ENCODE measurements at regions not wholly inside any gene's neighbourhood (a gene's known extent, or its start where the extent isn't known, plus 50 kb on each side); places are given as distances from the start of the nearest gene placed in this dataset.

DNA sequence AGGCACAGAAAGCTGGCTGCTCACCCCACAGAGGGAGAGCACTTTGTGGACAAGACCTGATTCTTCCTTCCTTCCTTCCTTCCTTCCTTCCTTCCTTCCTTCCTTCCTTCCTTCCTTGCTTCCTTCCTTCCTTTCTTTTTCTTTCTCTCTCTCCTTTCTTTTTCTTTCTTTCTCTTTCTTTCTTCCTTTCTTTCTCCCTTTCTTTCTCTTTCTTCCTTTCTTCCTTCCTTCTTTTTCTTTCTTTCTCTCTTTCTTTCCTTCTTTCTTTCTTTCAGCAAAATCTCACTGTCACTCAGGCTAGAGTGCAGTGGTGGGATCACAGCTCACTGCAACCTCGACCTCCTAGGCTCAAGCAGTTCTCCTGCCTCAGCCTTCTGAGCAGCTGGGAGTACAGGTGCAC, 263.9 kb downstream of the UQCRFS1 start:
- H3K4me3 ChIP-seq (replicated peaks; ENCODE audit: insufficient read depth, low read length), result no peak overlapping the region
- no peak overlapping the region for H3K27ac ChIP-seq (replicated peaks)
- H3K27me3 ChIP-seq (ENCODE audit: insufficient read depth, poor library complexity, severe bottlenecking), result no peaks in the 10 kb centered on the region
- TF ChIP-seq SPI1 (IDR thresholded peaks at IDR 0.05; ENCODE audit: borderline replicate concordance, low read depth), result no peak
- TF ChIP-seq, protein P1, sequence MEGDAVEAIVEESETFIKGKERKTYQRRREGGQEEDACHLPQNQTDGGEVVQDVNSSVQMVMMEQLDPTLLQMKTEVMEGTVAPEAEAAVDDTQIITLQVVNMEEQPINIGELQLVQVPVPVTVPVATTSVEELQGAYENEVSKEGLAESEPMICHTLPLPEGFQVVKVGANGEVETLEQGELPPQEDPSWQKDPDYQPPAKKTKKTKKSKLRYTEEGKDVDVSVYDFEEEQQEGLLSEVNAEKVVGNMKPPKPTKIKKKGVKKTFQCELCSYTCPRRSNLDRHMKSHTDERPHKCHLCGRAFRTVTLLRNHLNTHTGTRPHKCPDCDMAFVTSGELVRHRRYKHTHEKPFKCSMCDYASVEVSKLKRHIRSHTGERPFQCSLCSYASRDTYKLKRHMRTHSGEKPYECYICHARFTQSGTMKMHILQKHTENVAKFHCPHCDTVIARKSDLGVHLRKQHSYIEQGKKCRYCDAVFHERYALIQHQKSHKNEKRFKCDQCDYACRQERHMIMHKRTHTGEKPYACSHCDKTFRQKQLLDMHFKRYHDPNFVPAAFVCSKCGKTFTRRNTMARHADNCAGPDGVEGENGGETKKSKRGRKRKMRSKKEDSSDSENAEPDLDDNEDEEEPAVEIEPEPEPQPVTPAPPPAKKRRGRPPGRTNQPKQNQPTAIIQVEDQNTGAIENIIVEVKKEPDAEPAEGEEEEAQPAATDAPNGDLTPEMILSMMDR (IDR thresholded peaks at IDR 0.05; ENCODE audit: insufficient read depth, low read length), result no peak
- no peak for TF ChIP-seq GABPA (IDR thresholded peaks at IDR 0.05; ENCODE audit: low read depth)
- TF ChIP-seq, protein P2, sequence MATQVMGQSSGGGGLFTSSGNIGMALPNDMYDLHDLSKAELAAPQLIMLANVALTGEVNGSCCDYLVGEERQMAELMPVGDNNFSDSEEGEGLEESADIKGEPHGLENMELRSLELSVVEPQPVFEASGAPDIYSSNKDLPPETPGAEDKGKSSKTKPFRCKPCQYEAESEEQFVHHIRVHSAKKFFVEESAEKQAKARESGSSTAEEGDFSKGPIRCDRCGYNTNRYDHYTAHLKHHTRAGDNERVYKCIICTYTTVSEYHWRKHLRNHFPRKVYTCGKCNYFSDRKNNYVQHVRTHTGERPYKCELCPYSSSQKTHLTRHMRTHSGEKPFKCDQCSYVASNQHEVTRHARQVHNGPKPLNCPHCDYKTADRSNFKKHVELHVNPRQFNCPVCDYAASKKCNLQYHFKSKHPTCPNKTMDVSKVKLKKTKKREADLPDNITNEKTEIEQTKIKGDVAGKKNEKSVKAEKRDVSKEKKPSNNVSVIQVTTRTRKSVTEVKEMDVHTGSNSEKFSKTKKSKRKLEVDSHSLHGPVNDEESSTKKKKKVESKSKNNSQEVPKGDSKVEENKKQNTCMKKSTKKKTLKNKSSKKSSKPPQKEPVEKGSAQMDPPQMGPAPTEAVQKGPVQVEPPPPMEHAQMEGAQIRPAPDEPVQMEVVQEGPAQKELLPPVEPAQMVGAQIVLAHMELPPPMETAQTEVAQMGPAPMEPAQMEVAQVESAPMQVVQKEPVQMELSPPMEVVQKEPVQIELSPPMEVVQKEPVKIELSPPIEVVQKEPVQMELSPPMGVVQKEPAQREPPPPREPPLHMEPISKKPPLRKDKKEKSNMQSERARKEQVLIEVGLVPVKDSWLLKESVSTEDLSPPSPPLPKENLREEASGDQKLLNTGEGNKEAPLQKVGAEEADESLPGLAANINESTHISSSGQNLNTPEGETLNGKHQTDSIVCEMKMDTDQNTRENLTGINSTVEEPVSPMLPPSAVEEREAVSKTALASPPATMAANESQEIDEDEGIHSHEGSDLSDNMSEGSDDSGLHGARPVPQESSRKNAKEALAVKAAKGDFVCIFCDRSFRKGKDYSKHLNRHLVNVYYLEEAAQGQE (IDR thresholded peaks at IDR 0.05; ENCODE audit: insufficient replicate concordance, low read depth), result no peak
- TF ChIP-seq POLR2AphosphoS5 (IDR thresholded peaks at IDR 0.05; ENCODE audit: low read depth), result no peak
- DNase-seq (ENCODE audit: low read depth in 1 of 2, low spot score in 1 of 2), result no peak

DNA sequence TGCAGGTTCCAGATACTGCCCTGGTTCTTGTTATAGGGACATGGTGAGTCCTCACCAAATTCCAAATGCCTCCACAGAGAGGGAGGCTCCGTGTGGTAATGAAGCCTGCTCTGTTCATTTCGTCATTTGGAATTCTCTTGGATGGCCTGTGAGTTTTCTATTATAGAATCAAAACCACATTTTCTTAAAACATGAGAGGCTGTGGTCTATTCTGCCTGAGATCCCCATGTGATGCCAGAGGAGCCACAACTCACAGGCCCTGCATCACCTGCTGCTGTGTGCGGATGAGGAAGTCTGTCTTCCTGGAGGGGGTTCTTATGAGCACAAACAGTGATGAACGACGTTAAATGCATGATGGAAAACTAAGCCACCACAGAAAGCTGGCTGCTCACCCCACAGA, 264.4 kb downstream of the UQCRFS1 start:
- TF ChIP-seq, protein P2 (IDR thresholded peaks at IDR 0.05; ENCODE audit: insufficient replicate concordance, low read depth), result no peak
- TF ChIP-seq SPI1 (IDR thresholded peaks at IDR 0.05; ENCODE audit: borderline replicate concordance, low read depth) (no peak), POLR2AphosphoS5 (IDR thresholded peaks at IDR 0.05; ENCODE audit: low read depth) (no peak), GABPA (IDR thresholded peaks at IDR 0.05; ENCODE audit: low read depth) (no peak)
- TF ChIP-seq, protein P1 (IDR thresholded peaks at IDR 0.05; ENCODE audit: insufficient read depth, low read length), result no peak
- no peak overlapping the region for H3K27ac ChIP-seq (replicated peaks)
- no peak overlapping the region for H3K4me3 ChIP-seq (replicated peaks; ENCODE audit: insufficient read depth, low read length)
- H3K27me3 ChIP-seq (ENCODE audit: insufficient read depth, poor library complexity, severe bottlenecking), result no peaks in the 10 kb centered on the region
- DNase-seq (ENCODE audit: low read depth in 1 of 2, low spot score in 1 of 2), result no peak

DNA sequence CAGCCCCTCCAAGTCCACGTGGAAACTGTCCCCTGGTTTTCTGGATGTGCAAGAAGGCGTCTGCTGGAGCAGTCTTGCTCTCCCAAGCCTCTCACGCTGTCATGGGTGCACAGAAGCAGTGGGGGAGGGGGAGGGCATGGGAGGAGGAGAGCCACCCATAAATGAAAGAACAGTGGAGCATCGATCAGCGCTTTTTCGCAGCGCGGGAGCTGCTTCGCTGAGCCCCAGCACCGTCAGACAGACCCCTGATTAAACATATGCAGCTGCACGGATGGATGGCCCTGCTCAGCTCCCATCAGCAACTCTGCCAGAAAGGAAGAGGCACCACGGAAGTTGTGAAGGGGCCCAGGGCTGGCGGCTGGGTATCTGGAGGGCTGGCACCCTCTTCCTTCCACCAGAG, 264.9 kb downstream of the UQCRFS1 start:
- Histone ChIP-seq H3K27ac (replicated peaks) (no peak overlapping the region), H3K27me3 (ENCODE audit: insufficient read depth, poor library complexity, severe bottlenecking) (no peaks in the 10 kb centered on the region), H3K4me3 (replicated peaks; ENCODE audit: insufficient read depth, low read length) (no peak overlapping the region)
- DNase-seq (ENCODE audit: low read depth in 1 of 2, low spot score in 1 of 2), result no peak
- TF ChIP-seq POLR2AphosphoS5 (IDR thresholded peaks at IDR 0.05; ENCODE audit: low read depth), result no peak
- TF ChIP-seq, protein P1 (IDR thresholded peaks at IDR 0.05; ENCODE audit: insufficient read depth, low read length), result no peak
- TF ChIP-seq, protein P2 (IDR thresholded peaks at IDR 0.05; ENCODE audit: insufficient replicate concordance, low read depth), result no peak
- TF ChIP-seq GABPA (IDR thresholded peaks at IDR 0.05; ENCODE audit: low read depth), result no peak
- no peak for TF ChIP-seq SPI1 (IDR thresholded peaks at IDR 0.05; ENCODE audit: borderline replicate concordance, low read depth)
